H54 (cell line): ENCODE measurements at regions not wholly inside any gene's neighbourhood (a gene's known extent, or its start where the extent isn't known, plus 50 kb on each side); places are given as distances from the start of the nearest gene placed in this dataset.
"Not testable (repeated sequence)": the region's sequence is repeated elsewhere in the genome, so short reads cannot be mapped to it uniquely, and the experiment has no call there.

Source experiments
- DNase-seq: peaks from one replicate; pipeline ENCODE4 v3.0.0; 2011; ENCODE audit warnings: low spot score, mixed read lengths; ENCODE audit not compliant: insufficient read length
- FAIRE-seq: peaks from 3 replicates; lab custom pipeline; 2011; peaks lifted over from hg19 to GRCh38; lab: Jason Lieb, UNC
- POLR2A ChIP-seq: IDR thresholded peaks from 2 replicates; pipeline ENCODE4 v1.6.1; 2011; ENCODE audit warnings: low read depth, mild to moderate bottlenecking, low read length

DNA sequence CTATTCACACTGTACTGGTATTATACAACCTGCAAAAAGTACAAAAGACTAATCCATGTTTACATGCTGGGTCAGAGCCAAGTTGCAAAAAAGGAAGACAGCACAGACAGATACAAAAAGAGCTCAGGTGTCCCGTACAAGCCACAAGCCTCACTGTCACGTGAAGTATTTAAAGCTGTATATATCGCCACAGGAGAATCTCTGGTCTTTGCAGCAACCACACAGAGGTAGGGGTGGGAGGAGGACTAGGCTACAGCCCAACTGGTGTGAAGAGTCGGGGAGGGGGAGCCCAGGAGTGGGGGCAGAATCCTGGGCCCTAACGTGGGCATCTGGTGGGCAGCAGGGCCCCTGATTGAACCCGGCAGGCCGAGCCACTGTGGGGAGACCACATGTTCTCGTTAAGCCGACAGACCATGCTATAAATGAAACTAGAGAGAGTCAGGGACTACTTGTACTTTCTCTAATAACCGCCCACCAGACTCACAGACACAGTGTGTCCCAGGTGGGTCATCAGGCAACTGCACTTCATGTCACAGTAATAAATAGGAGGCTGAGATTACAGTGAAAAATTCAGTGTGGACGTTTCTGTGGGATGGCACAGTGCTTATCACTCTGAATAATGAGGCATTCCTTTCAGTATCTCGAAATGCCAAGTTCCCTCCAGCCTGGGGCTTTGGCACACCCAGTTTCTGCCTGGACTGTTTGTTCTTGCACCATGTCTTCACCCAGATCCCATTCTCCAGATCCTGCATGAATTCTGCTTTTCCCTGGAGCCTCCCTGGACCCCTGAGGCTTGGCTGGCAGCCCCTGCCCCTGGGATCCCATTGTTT is 79.3 kb upstream of the SH3PXD2B start:
- no peak for TF ChIP-seq POLR2A
- DNase-seq (no peak), FAIRE-seq (no peak)

DNA sequence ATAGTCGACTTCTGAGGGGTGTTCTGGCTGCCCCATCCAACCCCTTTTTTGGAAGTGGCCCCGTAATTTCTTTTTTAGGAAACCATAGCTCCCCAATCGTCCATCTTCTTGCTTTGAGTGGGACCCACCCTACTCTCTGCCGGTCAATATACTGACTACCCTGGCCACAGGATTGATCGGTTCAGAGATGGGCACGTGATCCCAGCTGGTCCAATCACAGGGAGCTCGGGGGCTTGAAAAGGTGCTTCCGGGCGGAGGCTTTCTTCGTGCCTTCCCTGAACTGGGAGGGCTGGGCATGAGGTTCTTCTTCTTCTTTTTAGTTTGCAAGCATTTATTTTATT is 78.7 kb upstream of the SH3PXD2B start:
- FAIRE-seq = no peak
- TF ChIP-seq POLR2A = no peak

GRCh38 chr5:172532439-172532838 is 78.1 kb upstream of the SH3PXD2B start:
- DNase-seq, FAIRE-seq: not testable (repeated sequence)

More for the DNA sequence above, 78.7 kb upstream of the SH3PXD2B start:
- DNase-seq = no peak

- no peak for TF ChIP-seq POLR2A
- no peak for DNase-seq
- FAIRE-seq = no peak
These were observed 77.3 kb upstream of the SH3PXD2B start for GRCh38 chr5:172531704-172532026.

DNA sequence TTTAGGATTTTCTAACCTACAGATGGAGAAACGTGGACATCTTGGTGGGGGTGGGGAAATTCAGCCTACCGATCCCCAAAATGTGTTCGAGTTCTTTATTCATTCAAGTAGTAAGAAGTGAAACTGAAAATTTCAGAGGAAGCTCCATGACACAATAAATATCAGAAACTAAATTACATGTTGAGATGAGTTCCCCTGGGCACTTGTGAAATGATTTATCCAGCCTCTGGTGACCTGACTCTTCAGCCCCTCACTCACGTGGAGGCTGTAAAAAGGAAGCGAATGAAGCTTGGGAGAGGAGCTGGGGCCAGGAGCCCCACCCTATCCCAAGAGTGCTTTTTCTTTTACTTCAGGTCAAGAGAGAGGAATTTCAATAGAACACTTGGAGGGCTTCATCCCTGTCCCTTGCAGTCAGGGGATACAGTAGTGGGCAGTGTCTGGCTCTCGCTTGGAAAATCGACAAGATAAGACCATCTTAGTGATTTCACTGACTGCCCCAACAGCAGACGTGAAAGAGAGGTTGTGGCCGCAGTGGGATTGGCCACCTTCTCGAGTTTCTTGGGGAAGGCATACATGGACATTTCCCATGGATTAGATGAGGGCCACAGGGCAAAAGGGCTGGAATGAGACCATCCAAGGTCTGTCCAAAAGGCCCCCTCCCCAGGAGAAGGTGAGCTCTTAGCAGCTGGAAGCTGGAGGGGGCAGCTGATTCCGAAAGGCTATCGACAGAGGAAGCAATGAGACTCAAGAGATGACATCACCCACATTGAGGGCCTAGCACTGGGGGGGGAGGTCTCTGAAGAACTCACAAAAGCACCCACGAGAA is 76.8 kb upstream of the SH3PXD2B start:
- TF ChIP-seq POLR2A = no peak
- no peak for DNase-seq
- FAIRE-seq = no peak

- FAIRE-seq (no peak), DNase-seq (no peak)
- no peak for TF ChIP-seq POLR2A
These were observed 76.1 kb upstream of the SH3PXD2B start for GRCh38 chr5:172530406-172530805.

- TF ChIP-seq POLR2A = no peak
- DNase-seq = no peak
- no peak for FAIRE-seq
These were observed 75.6 kb upstream of the SH3PXD2B start for GRCh38 chr5:172529896-172530295.

- no peak for FAIRE-seq
- DNase-seq = no peak
These were observed 74.1 kb upstream of the SH3PXD2B start for GRCh38 chr5:172528440-172528839.

GRCh38 chr5:172527559-172527958 is 73.2 kb upstream of the SH3PXD2B start:
- FAIRE-seq (no peak), DNase-seq (no peak)
- no peak for TF ChIP-seq POLR2A

More at GRCh38 chr5:172528440-172528839, 74.1 kb upstream of the SH3PXD2B start:
- TF ChIP-seq POLR2A = no peak

- no peak for TF ChIP-seq POLR2A
- DNase-seq = no peak
- FAIRE-seq = no peak
These were observed 71.7 kb upstream of the SH3PXD2B start for GRCh38 chr5:172525996-172526360.

DNA sequence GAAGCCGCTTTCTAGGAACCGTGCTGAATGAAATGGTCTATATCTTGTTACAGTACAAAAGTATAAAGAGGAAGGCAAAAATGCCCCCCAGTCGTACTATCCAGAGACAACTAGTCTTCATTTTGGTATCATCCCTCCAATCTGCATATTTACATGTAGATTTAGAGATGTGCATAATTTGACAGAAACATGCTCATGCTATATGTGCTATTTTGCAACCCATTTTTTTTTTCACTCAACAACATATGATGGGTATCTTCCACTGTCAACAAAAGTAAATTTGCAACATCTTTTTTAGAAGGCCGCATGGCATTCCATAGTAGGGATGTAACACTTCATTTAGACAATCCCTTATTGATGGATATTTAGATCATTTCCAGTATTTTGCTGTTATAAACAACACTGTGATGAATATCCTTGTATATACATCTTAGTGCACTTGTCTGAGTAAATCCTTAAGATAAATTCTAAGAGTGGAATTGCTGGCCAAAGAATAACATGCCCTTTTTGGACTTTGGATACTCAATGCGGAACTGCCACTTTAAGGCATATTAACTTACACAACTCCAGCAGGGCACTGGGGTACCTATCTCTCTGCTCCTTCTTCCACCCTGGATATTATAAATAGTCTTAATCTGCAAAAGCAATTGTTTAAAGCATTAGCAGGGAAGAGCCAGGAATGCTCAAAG is 71.1 kb upstream of the SH3PXD2B start:
- no peak for TF ChIP-seq POLR2A
- no peak for FAIRE-seq

DNA sequence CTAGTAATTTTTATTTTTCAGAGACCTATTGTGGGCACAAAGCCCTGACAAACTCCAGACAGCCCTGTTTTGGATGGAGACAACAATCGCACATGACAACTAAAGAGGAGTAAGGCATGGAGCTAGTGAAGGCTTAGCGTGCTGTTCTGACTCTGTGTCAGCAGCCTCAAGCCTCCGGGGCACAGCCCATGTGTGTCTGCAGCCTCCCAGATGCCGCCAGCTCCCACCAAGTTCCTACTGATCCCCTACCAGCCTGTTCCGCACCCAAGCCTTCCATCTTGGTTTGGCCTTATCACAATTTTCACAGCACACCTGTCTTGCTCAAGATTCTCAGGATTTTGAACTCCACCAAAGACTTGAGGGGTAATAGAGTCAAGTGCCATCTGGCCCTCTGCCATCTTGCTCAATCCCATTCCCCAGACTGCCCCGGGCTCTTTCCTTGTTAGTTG is 70.3 kb upstream of the SH3PXD2B start:
- FAIRE-seq = no peak
- DNase-seq = no peak
- TF ChIP-seq POLR2A = no peak

More for the DNA sequence above, 71.1 kb upstream of the SH3PXD2B start:
- DNase-seq = no peak

- DNase-seq (no peak), FAIRE-seq (no peak)
- no peak for TF ChIP-seq POLR2A
These were observed 68.9 kb upstream of the SH3PXD2B start for GRCh38 chr5:172523146-172523745.
